Neural cell (in vitro differentiated cells): ENCODE measurements at regions not wholly inside any gene's neighbourhood (a gene's known extent, or its start where the extent isn't known, plus 50 kb on each side); places are given as distances from the start of the nearest gene placed in this dataset.
"Not testable (repeated sequence)": the region's sequence is repeated elsewhere in the genome, so short reads cannot be mapped to it uniquely, and the experiment has no call there.

Source experiments
- H2AFZ ChIP-seq: fragments of 200-600, 300-800 bp; sonication (generic), shearing (Covaris generic); 2 replicates; pipeline ENCODE4 v1.6.0; 2014; ENCODE audit warnings: low read depth, mild to moderate bottlenecking, antibody characterized with exemption, low read length, moderate library complexity
- H3F3A ChIP-seq: fragments of 200-600 bp; shearing (Covaris generic); 2 replicates; pipeline ENCODE4 v1.6.1; 2016; ENCODE audit warnings: mild to moderate bottlenecking, moderate library complexity, mixed read lengths, antibody characterized with exemption, low read length; ENCODE audit not compliant: insufficient read depth, poor library complexity, severe bottlenecking
- H3K27ac ChIP-seq: fragments of 200-600, 300-800 bp; sonication (generic), shearing (Covaris generic); 2 replicates; pipeline ENCODE4 v1.5.1; 2014; ENCODE audit warnings: mild to moderate bottlenecking, low read length, moderate library complexity
- H3K27me3 ChIP-seq: fragments of 300-800, 200-600 bp; sonication (generic), shearing (Covaris generic); 2 replicates; pipeline ENCODE4 v1.6.0; 2014; ENCODE audit warnings: mild to moderate bottlenecking, low read depth, low read length, moderate library complexity; ENCODE audit not compliant: insufficient read depth
- H3K36me3 ChIP-seq: fragments of 300-800, 200-600 bp; sonication (generic), shearing (Covaris generic); 2 replicates; pipeline ENCODE4 v1.5.1; 2014; ENCODE audit warnings: mild to moderate bottlenecking, antibody characterized with exemption, low read length, moderate library complexity; ENCODE audit not compliant: insufficient read depth
- H3K4me2 ChIP-seq: fragments of 300-800, 200-600 bp; sonication (generic), shearing (Covaris generic); 2 replicates; pipeline ENCODE4 v1.6.0; 2014; ENCODE audit warnings: mild to moderate bottlenecking, low read length
- H3K4me3 ChIP-seq: fragments of 300-800, 200-600 bp; sonication (generic), shearing (Covaris generic); 2 replicates; pipeline ENCODE4 v1.5.1; 2014; ENCODE audit warnings: mild to moderate bottlenecking, low read length, moderate library complexity
- H3K79me2 ChIP-seq: fragments of 200-600 bp; shearing (Covaris generic); replicated peaks from 2 replicates; pipeline ENCODE4 v1.6.0; 2014; ENCODE audit warnings: mild to moderate bottlenecking, low read length, moderate library complexity; ENCODE audit not compliant: insufficient read depth
- H3K9ac ChIP-seq: fragments of 300-800, 200-600 bp; sonication (generic), shearing (Covaris generic); 2 replicates; pipeline ENCODE4 v1.6.1; 2016; ENCODE audit warnings: mild to moderate bottlenecking, low read length, mixed read lengths
- H3K9me2 ChIP-seq: fragments of 200-600 bp; shearing (Covaris generic); 2 replicates; pipeline ENCODE4 v1.6.1; 2016; ENCODE audit warnings: mild to moderate bottlenecking, low read length, mixed read lengths; ENCODE audit not compliant: insufficient read depth
- H3K9me3 ChIP-seq: fragments of 200-600, 300-800 bp; sonication (generic), shearing (Covaris generic); 2 replicates; pipeline ENCODE4 v1.6.1; 2016; ENCODE audit warnings: mild to moderate bottlenecking, mixed run types, low read length, moderate library complexity, mixed read lengths
- H4K20me1 ChIP-seq: fragments of 200-600 bp; shearing (Covaris generic); 2 replicates; pipeline ENCODE4 v1.6.1; 2016; ENCODE audit warnings: mild to moderate bottlenecking, mixed run types; ENCODE audit not compliant: insufficient read depth
- CTCF ChIP-seq: fragments of 450-650 bp; IDR thresholded peaks from 2 replicates; pipeline ENCODE4 v1.5.1; 2014; ENCODE audit warnings: antibody characterized with exemption, mild to moderate bottlenecking, moderate library complexity; ENCODE audit not compliant: poor library complexity, severe bottlenecking
- EP300 ChIP-seq: fragments of 450-650 bp; conservative IDR thresholded peaks from 2 replicates; pipeline ENCODE4 v1.6.1; 2014; ENCODE audit warnings: antibody characterized with exemption, mild to moderate bottlenecking, moderate library complexity; ENCODE audit not compliant: poor library complexity, severe bottlenecking
- EZH2 ChIP-seq: fragments of 200-600, 300-800 bp; shearing (Covaris generic), sonication (generic); IDR thresholded peaks from 2 replicates; pipeline ENCODE4 v1.6.1; 2014; ENCODE audit warnings: antibody characterized with exemption, low read length, borderline replicate concordance, mild to moderate bottlenecking; ENCODE audit not compliant: insufficient read depth, poor library complexity, severe bottlenecking
- MXI1 ChIP-seq: fragments of 450-650 bp; conservative IDR thresholded peaks from 2 replicates; pipeline ENCODE4 v1.6.1; 2014; ENCODE audit warnings: antibody characterized with exemption, mild to moderate bottlenecking; ENCODE audit not compliant: poor library complexity, severe bottlenecking
- POLR2AphosphoS5 ChIP-seq: IDR thresholded peaks from 2 replicates; pipeline ENCODE4 v1.6.1; 2012
- RAD21 ChIP-seq: fragments of 450-650 bp; conservative IDR thresholded peaks from 2 replicates; pipeline ENCODE4 v1.6.1; 2014; ENCODE audit warnings: antibody characterized with exemption, mild to moderate bottlenecking, moderate library complexity
- REST ChIP-seq: IDR thresholded peaks from 2 replicates; pipeline ENCODE4 v1.6.1; 2012; ENCODE audit warnings: borderline replicate concordance
- SMC3 ChIP-seq: fragments of 450-650 bp; conservative IDR thresholded peaks from 2 replicates; pipeline ENCODE4 v1.6.1; 2014; ENCODE audit warnings: antibody characterized with exemption, mild to moderate bottlenecking, moderate library complexity; ENCODE audit not compliant: poor library complexity
- TAF1 ChIP-seq: IDR thresholded peaks from 2 replicates; pipeline ENCODE4 v1.6.1; 2012; ENCODE audit warnings: low read depth

- TF ChIP-seq RAD21 (no peak), EZH2 (no peak), SMC3 (no peak), REST (no peak), MXI1 (no peak), TAF1 (no peak), POLR2AphosphoS5 (no peak)
- H2AFZ ChIP-seq: no peak overlapping the region
These were observed 1467.4 kb downstream of the RAPGEF2 start for GRCh38 chr4:160570271-160570670.

GRCh38 chr4:160574272-160574671 is 1471.4 kb downstream of the RAPGEF2 start:
- not testable (repeated sequence) for H3K27ac ChIP-seq, H3K9me2 ChIP-seq, H3F3A ChIP-seq

More at GRCh38 chr4:160570271-160570670, 1467.4 kb downstream of the RAPGEF2 start:
- Histone ChIP-seq H3K4me2 (no peak overlapping the region), H3K9ac (no peak overlapping the region), H3K9me3 (no peaks in the 10 kb centered on the region), H4K20me1 (no peaks in the 10 kb centered on the region), H3K27me3 (no peaks in the 10 kb centered on the region), H3F3A (no peaks in the 10 kb centered on the region), H3K4me3 (no peak overlapping the region), H3K9me2 (no peaks in the 10 kb centered on the region), H3K36me3 (no peaks in the 10 kb centered on the region), H3K27ac (no peak overlapping the region), H3K79me2 (no peaks in the 10 kb centered on the region)

GRCh38 chr4:160580581-160580980 is 1477.7 kb downstream of the RAPGEF2 start:
- no peak overlapping the region for H3K4me3 ChIP-seq
- no peaks in the 10 kb centered on the region for H3K9me2 ChIP-seq
- no peaks in the 10 kb centered on the region for H3K9me3 ChIP-seq
- no peak overlapping the region for H2AFZ ChIP-seq
- no peaks in the 10 kb centered on the region for H3K27me3 ChIP-seq
- no peaks in the 10 kb centered on the region for H4K20me1 ChIP-seq
- no peak for TF ChIP-seq RAD21
- TF ChIP-seq EP300: no peak
- TF ChIP-seq TAF1: no peak
- TF ChIP-seq CTCF: no peak
- no peak for TF ChIP-seq MXI1
- TF ChIP-seq EZH2: no peak
- no peak for TF ChIP-seq SMC3
- TF ChIP-seq POLR2AphosphoS5: no peak
- TF ChIP-seq REST: no peak
- H3F3A ChIP-seq: no peaks in the 10 kb centered on the region
- no peak overlapping the region for H3K9ac ChIP-seq
- H3K27ac ChIP-seq: no peak overlapping the region
- no peak overlapping the region for H3K4me2 ChIP-seq
- H3K36me3 ChIP-seq: no peaks in the 10 kb centered on the region
- H3K79me2 ChIP-seq: no peaks in the 10 kb centered on the region

More at GRCh38 chr4:160574272-160574671, 1471.4 kb downstream of the RAPGEF2 start:
- H2AFZ ChIP-seq, H3K9me3 ChIP-seq, H4K20me1 ChIP-seq, H3K4me3 ChIP-seq, H3K4me2 ChIP-seq, H3K79me2 ChIP-seq, H3K9ac ChIP-seq, H3K27me3 ChIP-seq, H3K36me3 ChIP-seq: not testable (repeated sequence)
